NCI-H524 treated with DMSO at 0.1 percent for 48 hours (cell line): ENCODE measurements at regions not wholly inside any gene's neighbourhood (a gene's known extent, or its start where the extent isn't known, plus 50 kb on each side); places are given as distances from the start of the nearest gene placed in this dataset.
"Not testable (repeated sequence)": the region's sequence is repeated elsewhere in the genome, so short reads cannot be mapped to it uniquely, and the experiment has no call there.

ENCODE experiments used
- DNase-seq: peaks from one replicate; lab custom pipeline; 2025; lab: John Stamatoyannopoulos, UW

DNA sequence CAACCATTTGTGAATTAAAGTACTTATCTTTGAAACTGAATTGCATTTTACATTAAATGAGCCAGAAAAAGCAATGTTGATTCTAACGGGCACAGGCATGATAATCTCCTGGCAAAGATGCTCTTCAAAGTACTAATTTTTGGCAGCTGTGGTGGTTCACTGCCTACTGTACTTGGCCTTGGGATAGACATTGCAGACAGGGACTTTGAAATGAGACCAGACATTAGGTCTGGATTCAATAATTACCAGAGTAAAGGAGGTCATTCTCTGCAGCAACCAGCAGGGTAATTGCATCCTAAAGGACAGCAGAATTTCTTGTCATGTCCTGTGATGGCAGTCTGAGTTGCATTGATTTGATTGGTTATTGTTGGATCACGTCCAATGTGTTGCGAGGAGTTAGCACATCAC lies 986.5 kb downstream of the TDRD15 start:
- no peak for DNase-seq

DNA sequence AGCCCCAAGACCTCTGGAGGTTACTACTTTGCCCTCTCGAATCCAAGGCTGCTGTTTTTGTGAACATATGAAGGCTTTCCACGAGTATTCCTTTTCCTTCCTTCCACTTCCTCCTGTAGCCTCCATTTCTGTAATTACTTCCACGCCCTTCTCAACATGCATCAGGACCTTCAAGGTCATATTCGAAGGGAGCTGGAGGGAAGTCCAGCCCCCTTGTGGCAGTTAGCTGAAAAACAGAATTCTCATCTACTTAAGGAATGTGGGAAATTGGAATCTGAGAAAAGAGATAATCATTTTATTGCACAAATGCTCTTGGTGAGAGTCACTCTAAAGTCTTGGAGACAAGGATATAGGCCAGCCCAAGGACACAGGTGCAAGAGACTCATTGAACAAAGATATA lies 1000.2 kb downstream of the TDRD15 start:
- DNase-seq = no peak

DNA sequence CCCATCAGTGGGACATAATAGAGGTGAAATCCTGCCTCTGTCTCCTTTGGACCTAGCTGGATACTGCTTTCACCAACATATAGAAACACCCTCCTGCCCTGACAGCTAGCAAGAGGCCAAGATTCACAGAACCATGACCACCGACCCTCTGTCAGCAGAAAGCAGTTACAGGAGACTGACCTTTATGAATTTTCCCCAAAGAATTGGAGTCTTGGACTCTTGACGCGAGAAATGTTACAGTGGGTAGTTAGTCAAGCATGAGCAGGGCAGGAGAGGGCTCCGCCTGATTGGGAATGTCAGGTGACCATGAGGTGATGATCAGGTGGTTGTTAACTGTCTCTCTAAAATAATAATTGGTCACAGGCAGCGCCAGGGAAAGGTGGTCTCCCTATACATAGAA lies 1002.3 kb downstream of the TDRD15 start:
- DNase-seq = no peak

DNA sequence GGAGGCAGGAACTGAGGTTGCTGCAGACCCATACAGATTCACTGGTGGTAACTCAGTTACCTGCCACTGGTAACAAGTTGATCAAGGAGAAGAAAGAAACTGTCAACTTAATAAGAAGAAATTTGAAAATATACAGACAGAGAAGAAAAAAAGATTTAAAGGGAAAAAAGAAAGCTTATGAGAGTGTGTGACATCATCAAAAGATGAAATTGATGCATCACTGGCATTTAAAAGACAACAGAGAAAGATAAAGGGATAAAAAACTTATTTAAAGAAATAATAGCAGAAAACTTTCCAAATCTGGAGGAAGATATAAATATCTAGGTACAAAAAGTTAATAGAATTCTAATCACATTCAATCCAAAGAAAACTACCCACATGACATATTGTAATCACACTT lies 1003.2 kb downstream of the TDRD15 start:
- no peak for DNase-seq

DNA sequence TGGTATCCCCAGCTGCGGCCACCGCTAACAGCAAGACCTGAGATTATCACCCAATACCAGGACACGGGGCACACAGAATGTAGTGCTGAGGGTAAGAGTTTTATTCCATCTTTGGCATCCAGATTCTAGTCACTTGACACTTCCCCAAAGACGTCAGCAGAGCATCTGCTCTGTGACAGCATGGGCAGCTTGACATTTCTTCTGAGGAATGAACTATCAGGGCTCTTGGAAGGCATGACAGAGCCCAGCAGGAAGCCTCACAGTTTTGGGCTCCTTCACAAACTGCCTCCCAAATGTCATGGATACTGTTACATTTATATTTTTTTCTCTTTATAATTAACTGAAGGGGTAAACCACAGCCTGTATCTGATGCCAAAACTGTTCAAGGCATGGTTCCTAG lies 1010.7 kb downstream of the TDRD15 start:
- DNase-seq = no peak

DNA sequence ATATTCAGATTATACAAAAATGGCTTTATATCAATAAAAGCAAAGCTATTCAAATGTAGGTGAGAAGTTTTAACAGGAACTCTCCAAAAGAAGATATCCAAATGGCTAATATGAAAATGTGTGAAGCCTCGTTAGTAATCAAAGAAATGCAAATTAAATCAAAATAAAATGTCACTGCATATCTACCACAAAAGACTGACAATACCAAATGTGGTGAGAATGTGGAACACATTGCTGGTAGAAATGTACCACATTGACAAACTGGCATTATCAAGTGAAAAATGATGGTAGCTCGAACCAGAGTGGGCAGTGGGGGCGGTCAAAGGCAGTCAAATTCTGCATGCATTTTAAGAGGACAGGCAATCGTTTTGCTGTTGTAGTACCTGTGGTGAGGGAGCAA lies 1012.7 kb downstream of the TDRD15 start:
- no peak for DNase-seq

DNA sequence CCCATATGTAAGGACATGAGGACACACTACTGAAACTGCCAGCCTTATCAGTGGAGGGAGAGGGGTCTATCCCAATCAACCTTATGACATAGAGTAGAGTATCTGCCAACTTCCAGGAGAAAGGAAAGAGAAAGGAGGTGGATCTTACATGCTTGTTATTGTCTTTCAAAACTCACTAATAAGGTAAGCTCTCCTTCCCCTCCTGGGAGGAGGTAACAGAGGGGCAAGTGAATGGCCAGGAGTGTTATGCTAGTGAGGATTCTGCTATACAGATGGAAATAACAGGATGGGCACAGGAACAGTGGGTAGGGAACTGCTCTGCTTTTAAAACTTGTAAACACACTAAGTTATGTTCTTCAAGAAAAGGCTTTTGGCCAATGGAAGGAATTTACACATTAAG lies 1020.1 kb downstream of the TDRD15 start:
- no peak for DNase-seq

DNA sequence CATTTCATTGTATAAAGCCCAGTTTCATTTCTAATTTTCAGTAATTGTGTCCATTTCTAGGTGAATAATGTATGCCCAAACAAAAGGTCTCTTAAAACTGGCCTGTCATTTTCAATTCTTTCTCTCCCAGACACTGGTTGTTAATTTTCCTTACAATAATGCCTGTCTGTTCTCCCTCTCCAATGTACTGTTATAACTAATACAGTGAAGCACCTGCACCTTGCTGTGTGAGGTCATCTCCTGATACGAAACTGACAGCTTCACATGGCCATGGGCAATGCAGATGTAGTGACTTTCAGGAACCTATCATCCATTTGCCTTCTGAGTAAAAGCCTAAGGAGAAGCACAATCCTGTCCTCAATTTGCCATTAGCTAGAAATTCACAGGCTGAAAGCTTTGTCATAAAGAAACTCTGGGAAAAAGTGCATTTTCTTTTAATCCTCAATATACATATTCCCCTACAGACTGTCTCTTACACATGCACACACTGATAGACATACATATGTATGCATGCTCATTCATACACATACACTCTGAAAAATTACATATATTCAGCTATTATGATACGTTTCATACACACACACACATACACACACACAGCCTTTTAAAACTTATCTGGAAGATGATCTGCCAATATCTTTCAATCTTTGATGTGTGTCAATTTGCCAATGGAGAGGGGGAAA lies 1030.3 kb downstream of the TDRD15 start:
- DNase-seq = no peak

DNA sequence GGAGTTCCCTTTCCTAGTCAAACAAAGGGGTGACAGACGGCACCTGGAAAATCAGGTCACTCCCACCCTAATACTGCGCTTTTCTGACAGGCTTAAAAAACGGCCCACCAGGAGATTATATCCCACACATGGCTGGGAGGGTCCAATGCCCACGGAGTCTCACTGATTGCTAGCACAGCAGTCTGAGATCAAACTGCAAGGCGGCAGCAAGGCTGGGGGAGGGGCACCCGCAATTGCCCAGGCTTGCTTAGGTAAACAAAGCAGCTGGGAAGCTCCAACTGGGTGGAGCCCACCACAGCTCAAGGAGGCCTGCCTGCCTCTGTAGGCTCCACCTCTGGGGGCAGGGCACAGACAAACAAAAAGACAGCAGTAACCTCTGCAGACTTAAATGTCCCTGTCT lies 1032.9 kb downstream of the TDRD15 start:
- DNase-seq = not testable (repeated sequence)

DNA sequence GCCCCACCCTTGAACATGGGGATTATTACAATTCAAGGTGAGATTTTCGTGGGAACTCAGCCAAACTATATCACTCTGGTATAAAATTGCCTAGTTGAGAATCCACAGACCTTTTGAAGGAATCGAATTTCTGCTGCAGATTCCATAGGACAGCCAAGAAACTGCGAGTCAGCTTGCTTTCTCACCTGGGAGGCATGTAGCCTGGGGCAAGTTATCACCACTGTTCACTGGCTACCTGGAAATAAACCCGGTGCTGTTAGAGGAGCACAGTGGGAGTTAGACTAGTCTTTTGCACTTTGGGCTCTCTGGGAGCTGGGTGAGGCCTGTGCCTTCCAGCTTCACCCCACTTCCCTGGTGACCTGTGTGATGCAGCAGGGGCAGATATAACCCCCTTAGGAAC lies 1043.5 kb downstream of the TDRD15 start:
- DNase-seq = no peak

DNA sequence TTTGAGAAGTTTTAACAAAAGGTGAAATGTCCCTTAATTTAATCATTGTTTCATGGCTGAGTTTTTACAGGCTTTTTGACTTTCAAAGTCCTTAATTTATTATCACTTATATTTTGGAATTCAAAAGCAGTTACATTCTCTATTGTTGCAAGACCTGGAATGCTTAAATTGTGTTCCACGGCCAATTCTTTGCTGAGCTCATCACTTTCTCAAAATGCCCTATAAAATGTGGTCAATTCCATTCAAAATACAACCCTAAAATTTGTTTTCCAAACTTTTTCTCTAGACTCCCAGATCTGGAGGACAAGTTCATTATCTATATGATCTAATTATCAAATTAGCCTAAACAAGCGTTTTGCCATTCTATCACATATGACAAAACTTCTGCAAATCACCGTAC lies 1051.2 kb downstream of the TDRD15 start:
- no peak for DNase-seq

DNA sequence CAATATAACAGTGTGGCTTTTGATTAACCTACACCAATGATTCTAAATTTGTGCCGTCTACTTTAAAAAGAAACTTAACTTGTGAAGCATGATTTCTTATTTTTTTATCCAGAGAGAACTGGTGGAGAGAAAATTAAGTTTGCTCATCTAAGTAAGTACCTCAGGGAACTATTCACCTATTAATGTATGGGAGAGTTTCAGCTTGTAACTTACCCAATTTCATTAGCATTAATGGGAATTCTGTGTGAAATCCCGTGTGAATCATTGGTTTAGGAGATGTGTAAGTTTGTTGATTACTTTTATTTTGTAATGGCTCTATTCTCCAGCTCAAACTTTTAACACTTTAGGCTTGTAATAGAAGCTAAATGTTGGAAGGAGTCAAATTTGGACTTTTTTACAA lies 1061.5 kb downstream of the TDRD15 start:
- no peak for DNase-seq

DNA sequence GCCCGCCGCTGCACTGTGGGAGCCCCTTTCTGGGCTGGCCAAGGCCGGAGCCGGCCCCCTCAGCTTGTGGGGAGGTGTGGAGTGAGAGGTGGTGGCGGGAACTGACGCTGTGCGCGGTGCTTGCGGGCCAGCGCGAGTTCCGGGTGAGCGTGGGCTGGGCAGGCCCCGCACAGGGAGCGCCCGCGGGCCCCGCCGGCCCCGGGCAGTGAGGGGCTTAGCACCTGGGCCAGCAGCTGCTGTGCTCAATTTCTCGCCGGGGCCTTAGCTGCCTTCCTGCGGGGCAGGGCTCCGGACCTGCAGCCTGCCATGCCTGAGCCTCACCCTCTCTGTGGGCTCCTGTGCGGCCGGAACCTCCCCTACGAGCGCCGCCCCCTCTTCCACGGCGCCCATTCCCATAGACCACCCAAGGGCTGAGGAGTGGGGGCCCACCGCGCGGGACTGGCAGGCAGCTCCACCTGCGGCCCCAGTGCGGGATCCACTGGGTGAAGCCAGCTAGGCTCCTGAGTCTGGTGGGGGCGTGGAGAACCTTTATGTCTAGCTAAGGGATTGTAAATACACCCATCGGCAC lies 1062.6 kb downstream of the TDRD15 start:
- not testable (repeated sequence) for DNase-seq

DNA sequence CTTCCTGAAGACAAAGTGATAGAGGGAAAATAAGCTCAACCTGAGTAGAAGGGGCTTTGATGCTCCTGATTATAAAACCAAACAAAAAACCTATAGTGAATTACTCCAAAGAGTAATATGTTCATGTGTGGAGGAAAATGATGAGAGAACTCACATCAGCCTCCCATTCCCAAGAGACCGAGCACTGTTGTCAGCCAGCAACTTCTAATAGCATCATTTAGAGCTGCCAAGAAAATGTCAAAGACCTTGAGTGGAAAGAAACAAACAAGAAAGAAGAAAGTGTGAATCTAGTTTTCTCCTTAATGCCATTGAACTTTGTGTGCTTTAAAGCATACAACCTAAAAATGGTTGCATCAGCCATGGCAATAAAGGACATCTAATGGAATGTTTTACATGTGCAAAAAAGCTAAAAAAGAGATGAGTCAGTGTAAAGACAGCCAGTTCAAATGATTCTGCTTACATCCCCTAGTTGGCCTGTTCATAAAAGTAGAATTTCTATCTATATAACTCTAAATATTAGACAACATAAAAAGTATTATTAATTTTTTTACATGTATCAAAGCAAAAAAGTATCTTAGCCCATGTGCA lies 1066.2 kb downstream of the TDRD15 start:
- DNase-seq = no peak

DNA sequence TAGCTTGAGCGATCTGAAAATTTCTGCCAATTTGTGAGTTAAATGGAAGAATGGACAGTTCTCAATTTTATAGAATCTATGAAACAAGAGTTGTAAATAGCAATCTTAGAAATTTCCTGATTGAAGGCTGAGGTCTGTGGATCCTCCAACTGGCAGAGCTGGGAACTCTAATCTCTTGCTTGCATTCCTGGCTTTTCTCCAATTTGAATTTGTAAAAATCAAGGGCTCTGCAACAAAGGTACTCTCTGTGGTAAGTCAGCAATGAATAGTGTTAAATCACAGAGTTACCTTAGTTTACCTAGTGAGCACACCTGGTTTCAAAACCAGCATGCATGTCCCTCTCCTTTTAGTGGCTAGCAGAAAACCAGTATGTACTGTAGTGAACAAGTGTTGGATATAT lies 1070.5 kb downstream of the TDRD15 start:
- no peak for DNase-seq

DNA sequence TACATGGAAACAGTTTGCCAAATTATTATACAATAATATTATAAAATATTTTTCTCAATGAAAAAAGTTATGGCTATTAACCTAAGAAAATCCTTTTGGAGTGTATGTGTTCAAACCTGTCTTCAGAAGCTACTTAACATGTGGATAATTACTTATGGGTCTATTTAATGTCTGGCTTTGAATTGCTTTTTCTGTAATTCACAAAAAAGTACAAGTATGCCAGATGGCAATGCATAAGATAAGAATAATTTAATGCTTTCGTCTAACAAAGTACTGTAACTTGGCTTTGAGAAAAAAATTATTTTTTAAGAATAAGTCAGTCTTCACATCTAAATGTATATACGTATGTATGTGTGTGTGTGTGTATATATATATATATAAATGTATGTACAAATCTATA lies 1073.0 kb downstream of the TDRD15 start:
- DNase-seq = peak; percentile 30

DNA sequence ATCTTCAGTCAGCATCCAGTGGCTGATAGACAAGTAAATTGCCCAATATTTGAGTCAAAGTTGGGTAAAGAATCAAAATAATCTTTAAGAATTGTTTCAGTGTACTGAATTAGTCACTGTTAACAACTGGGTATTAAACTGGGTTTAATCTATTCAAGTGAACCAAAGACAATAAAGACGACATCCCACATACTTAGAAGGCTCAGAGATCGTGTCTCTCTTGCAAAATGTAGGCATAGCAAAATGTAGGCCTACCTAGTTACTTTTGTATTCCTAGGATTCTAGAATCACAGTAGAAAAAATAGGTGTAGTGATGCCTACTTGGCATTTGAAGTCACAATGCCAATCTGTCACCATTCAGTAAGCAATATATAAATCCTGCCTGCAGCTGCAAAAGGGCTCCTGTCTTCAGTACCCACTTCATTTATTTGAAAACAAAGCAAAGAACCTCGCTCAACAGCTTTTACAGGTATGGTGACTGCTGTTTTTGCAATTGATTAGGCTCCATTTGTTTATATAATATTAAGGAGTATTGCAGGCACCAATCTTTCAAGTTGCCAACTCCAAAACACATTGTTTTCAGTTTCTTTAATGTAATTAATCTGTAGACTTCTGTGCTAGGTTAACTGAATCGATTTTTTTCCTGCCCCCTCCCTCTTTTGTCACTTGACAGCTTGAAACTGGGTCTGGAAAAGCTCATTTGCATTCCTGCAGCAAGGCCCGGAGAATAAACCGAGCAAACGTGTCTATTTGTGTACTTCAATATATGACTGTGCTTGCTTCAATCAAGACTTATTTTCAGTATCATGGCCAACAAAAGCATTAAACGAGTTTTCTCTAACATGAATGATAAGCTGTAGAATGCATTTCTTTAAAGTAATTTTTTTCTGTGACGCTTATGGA lies 1074.9 kb downstream of the TDRD15 start:
- DNase-seq = no peak

DNA sequence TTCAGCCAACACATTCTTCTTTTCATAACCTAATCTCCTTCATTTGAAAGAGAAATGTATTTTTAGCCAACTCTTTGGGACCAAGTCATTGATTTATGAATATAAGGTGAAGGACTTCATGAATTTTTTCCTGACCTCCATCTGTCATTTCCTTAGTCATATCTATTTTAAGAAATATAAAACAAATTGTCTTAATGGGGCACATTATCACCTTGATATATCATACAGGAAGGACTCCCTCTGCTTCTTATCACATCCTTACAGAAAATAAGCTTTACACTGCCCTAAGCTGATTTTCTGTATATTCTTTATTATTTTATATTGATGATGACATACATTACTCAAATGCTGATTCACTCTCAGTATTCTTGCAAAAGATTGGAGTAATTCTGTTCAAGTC lies 1076.2 kb downstream of the TDRD15 start:
- DNase-seq = no peak

DNA sequence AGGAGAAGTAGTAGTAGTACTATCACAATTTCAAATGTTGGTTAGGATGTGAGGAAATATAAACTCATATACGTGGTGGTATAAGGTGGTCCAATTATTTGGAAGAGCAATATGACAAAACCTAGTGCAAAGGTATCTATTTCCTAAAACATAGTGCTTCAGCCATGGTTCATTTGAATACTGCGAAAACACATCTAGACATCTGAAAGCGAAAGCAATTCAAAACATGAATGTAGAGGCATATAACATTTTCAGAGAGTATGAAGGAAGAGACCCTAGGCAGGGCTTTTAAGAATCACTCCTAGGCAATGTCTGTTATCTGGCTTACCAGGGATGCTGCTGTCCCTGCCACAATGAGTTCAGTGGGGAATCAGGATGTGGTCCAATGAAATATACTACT lies 1085.8 kb downstream of the TDRD15 start:
- DNase-seq = no peak

DNA sequence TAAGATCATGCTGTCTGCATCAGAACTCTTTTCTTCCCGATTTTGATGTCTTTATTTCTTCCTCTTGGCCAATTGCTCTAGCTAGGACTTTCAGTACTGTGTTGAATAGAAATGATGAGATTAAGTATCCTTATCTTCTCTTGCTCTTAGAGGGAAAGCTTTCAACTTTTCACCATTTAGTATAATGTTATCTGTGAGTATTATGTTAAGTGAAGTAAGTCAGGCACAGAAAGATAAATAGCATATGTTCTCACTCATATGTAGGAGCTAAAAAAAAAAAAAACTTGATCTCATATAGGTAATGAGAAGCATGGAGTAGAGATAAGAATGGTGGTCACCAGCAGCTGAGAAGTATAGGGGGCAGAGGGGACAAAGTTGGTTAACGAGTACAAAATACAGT lies 1089.5 kb downstream of the TDRD15 start:
- DNase-seq = no peak

DNA sequence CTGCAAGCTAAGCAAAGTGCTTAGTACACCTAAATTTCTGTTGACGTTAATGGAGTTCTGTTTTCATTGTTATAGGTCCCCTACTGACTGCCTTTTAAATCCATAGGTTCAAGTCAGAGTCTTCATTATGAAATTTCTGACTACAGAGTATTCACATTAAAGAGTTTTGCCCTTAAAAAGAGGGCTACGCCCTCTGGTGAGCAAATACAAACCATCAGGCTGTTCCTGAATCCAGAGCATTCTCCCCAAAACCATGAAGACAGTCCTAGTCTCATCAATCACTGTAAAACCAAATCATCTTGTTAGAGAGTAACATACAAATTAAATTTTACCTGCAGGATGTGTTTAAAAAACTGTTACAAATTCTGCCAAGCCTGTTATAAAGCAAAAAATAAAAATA lies 1091.7 kb downstream of the TDRD15 start:
- DNase-seq = no peak

DNA sequence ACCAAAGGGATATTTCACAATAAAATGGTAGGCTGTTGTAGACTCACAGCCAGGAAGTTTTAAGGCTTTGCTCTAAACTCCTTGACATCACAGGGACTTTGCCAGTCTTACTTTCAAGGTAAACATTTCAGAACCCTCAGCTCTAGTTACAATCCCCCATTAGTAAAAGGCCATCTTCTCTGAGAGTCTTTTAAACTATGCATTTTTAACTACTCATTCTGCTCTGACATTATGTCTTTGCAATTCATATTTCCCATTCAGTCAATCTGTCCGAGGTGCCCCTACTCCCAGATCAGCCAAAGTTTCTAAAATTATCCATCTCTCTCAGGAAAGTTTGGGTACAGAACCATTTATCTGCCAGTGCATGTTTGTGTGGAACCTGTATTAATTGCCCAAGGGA lies 1094.1 kb downstream of the TDRD15 start:
- DNase-seq = no peak

DNA sequence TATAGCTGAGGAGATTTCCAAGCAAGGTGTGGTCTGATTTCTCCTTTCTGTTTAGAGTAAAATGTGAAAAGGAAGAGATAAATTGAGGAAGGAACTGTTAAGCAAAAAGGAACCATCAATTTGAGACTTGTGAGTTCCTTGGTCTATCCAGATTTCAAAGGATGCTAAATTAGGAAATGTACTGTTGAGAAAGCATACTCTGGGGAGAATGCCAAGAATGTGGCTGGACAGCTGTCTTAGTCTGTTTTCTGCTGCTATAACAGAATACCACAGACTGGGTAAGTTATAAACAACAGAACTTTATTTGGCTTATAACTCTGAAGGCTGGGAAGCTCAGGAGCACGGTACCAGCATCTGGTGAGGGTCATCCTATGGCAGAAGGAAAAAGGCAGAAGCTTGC lies 1097.2 kb downstream of the TDRD15 start:
- DNase-seq = no peak
